NCI-H460 (cell line): ENCODE measurements at regions not wholly inside any gene's neighbourhood (a gene's known extent, or its start where the extent isn't known, plus 50 kb on each side); places are given as distances from the start of the nearest gene placed in this dataset.
A peak's percentile ranks its signal among the peaks of the same experiment; 100 is the strongest.

Experiments used
- DNase-seq: peaks from one replicate; pipeline ENCODE4 v3.0.0-alpha.2; 2016; ENCODE audit warnings: low read depth; ENCODE audit errors: extremely low read depth

- no peak for DNase-seq
These were observed 1407.5 kb upstream of the LRRTM3 start for GRCh38 chr10:65518379-65518778.

GRCh38 chr10:65528986-65529385, 1396.8 kb upstream of the LRRTM3 start:
- no peak for DNase-seq

GRCh38 chr10:65531545-65531944, 1394.3 kb upstream of the LRRTM3 start:
- no peak for DNase-seq

- DNase-seq: no peak
These were observed 1391.1 kb upstream of the LRRTM3 start for GRCh38 chr10:65534771-65535170.

- DNase-seq: no peak
These were observed 1381.1 kb upstream of the LRRTM3 start for GRCh38 chr10:65544756-65545155.

- no peak for DNase-seq
These were observed 1377.8 kb upstream of the LRRTM3 start for GRCh38 chr10:65548001-65548400.

- no peak for DNase-seq
These were observed 1375.1 kb upstream of the LRRTM3 start for GRCh38 chr10:65550761-65551160.

GRCh38 chr10:65555192-65555591, 1370.6 kb upstream of the LRRTM3 start:
- peak; percentile 3 for DNase-seq

GRCh38 chr10:65556006-65556405, 1369.8 kb upstream of the LRRTM3 start:
- DNase-seq: no peak

GRCh38 chr10:65559369-65559768, 1366.5 kb upstream of the LRRTM3 start:
- no peak for DNase-seq

GRCh38 chr10:65565246-65565645, 1360.6 kb upstream of the LRRTM3 start:
- DNase-seq: no peak

- peak; percentile 3 for DNase-seq
These were observed 1358.9 kb upstream of the LRRTM3 start for GRCh38 chr10:65566906-65567305.

- DNase-seq: peak; percentile 64
These were observed 1355.5 kb upstream of the LRRTM3 start for GRCh38 chr10:65570143-65571010.

- peak; percentile 24 for DNase-seq
These were observed 1354.7 kb upstream of the LRRTM3 start for GRCh38 chr10:65571011-65571570.

GRCh38 chr10:65581426-65582026, 1344.3 kb upstream of the LRRTM3 start:
- DNase-seq: no peak

GRCh38 chr10:65602182-65602865, 1323.5 kb upstream of the LRRTM3 start:
- DNase-seq: no peak

GRCh38 chr10:65611592-65611991, 1314.2 kb upstream of the LRRTM3 start:
- DNase-seq: no peak

GRCh38 chr10:65614956-65615565, 1310.8 kb upstream of the LRRTM3 start:
- no peak for DNase-seq

GRCh38 chr10:65618126-65618525, 1307.7 kb upstream of the LRRTM3 start:
- DNase-seq: no peak

- no peak for DNase-seq
These were observed 1305.3 kb upstream of the LRRTM3 start for GRCh38 chr10:65620404-65621048.
